Mammary epithelial cell (primary cell): ENCODE measurements at regions not wholly inside any gene's neighbourhood (a gene's known extent, or its start where the extent isn't known, plus 50 kb on each side); places are given as distances from the start of the nearest gene placed in this dataset.

Experiments used
- CTCF ChIP-seq, 2 donors: IDR thresholded peaks in 1 of 2; conservative IDR thresholded peaks in 1 of 2; 2 replicates each; pipeline ENCODE4 v1.5.1; 2011 to 2012; ENCODE audit warnings: inconsistent platforms in 2 of 2, low read length in 2 of 2, mild to moderate bottlenecking in 2 of 2, control low read depth in 1 of 2, low read depth in 1 of 2; ENCODE audit not compliant: insufficient read depth in 1 of 2; ENCODE audit errors: extremely low read depth in 1 of 2
- EZH2 ChIP-seq: IDR thresholded peaks from 2 replicates; pipeline ENCODE4 v1.6.1; 2012; ENCODE audit warnings: low read length, inconsistent platforms, borderline replicate concordance

GRCh38 chr4:35900286-35901243, 343.7 kb downstream of the ARAP2 start:
- TF ChIP-seq CTCF (conservative IDR thresholded peaks at IDR 0.05 in 1 of 2, IDR thresholded peaks at IDR 0.05 in 1 of 2; ENCODE audit: extremely low read depth in 1 of 2, insufficient read depth in 1 of 2, low read depth in 1 of 2, low read length in 2 of 2) = no peak
- TF ChIP-seq EZH2 = no peak
